ENCODE measurements at regions not wholly inside any gene's neighbourhood (a gene's known extent, or its start where the extent isn't known, plus 50 kb on each side); places are given as distances from the start of the nearest gene placed in this dataset.

- FAIRE-seq: no peak
Measured at GRCh38 chr12:38141239-38141638, 175.3 kb upstream of the ALG10B start.

GRCh38 chr12:38141861-38142260 lies 174.7 kb upstream of the ALG10B start:
- no peak for FAIRE-seq

- FAIRE-seq: no peak
Measured at GRCh38 chr12:38142974-38143373, 173.6 kb upstream of the ALG10B start.

- no peak for FAIRE-seq
Measured at GRCh38 chr12:38144049-38144448, 172.5 kb upstream of the ALG10B start.

- FAIRE-seq: no peak
Measured at GRCh38 chr12:38144601-38145436, 171.8 kb upstream of the ALG10B start.

GRCh38 chr12:38149395-38150073 lies 167.0 kb upstream of the ALG10B start:
- FAIRE-seq: no peak

GRCh38 chr12:38151991-38152700 lies 164.4 kb upstream of the ALG10B start:
- no peak for FAIRE-seq

- no peak for FAIRE-seq
Measured at GRCh38 chr12:38152816-38153736, 163.5 kb upstream of the ALG10B start.

- no peak for FAIRE-seq
Measured at GRCh38 chr12:38153737-38154061, 162.9 kb upstream of the ALG10B start.

- no peak for FAIRE-seq
Measured at GRCh38 chr12:38154096-38155019, 162.2 kb upstream of the ALG10B start.

- FAIRE-seq: no peak
Measured at GRCh38 chr12:38155020-38155395, 161.6 kb upstream of the ALG10B start.

GRCh38 chr12:38155526-38156496 lies 160.8 kb upstream of the ALG10B start:
- FAIRE-seq: no peak

GRCh38 chr12:38156497-38157245 lies 159.9 kb upstream of the ALG10B start:
- FAIRE-seq: no peak

- FAIRE-seq: no peak
Measured at GRCh38 chr12:38157274-38157932, 159.2 kb upstream of the ALG10B start.

- FAIRE-seq: no peak
Measured at GRCh38 chr12:38157933-38158401, 158.6 kb upstream of the ALG10B start.

- FAIRE-seq: no peak
Measured at GRCh38 chr12:38158428-38159091, 158.0 kb upstream of the ALG10B start.

- FAIRE-seq: no peak
Measured at GRCh38 chr12:38159092-38159551, 157.5 kb upstream of the ALG10B start.

Data from G401.6 (cell line).